Fibroblast of lung (primary cell): ENCODE measurements at regions not wholly inside any gene's neighbourhood (a gene's known extent, or its start where the extent isn't known, plus 50 kb on each side); places are given as distances from the start of the nearest gene placed in this dataset.

Experiments
- CTCF ChIP-seq, 2 donors: IDR thresholded peaks in 1 of 2; conservative IDR thresholded peaks in 1 of 2; 1 replicate in 1 of 2; 2 replicates in 1 of 2; pipeline ENCODE4 v1.5.1; 2011 to 2012; ENCODE audit warnings: low read length in 2 of 2, control low read depth in 1 of 2, inconsistent platforms in 1 of 2, low read depth in 1 of 2, mild to moderate bottlenecking in 1 of 2
- EZH2 ChIP-seq: IDR thresholded peaks from 2 replicates; pipeline ENCODE4 v1.5.1; 2012; ENCODE audit warnings: low read length, control low read depth, mild to moderate bottlenecking; ENCODE audit errors: missing control alignments

GRCh38 chr5:107021575-107021974, 649.2 kb downstream of the EFNA5 start:
- no peak for TF ChIP-seq EZH2
- no peak for TF ChIP-seq CTCF (conservative IDR thresholded peaks at IDR 0.05 in 1 of 2, IDR thresholded peaks at IDR 0.05 in 1 of 2; ENCODE audit: low read depth in 1 of 2, low read length in 2 of 2)
